ENCODE measurements at regions not wholly inside any gene's neighbourhood (a gene's known extent, or its start where the extent isn't known, plus 50 kb on each side); places are given as distances from the start of the nearest gene placed in this dataset.
A peak's percentile ranks its signal among the peaks of the same experiment; 100 is the strongest.
"Not testable (repeated sequence)": the region's sequence is repeated elsewhere in the genome, so short reads cannot be mapped to it uniquely, and the experiment has no call there.

GRCh38 chr9:40097992-40098391, 742.5 kb downstream of the SPATA31A1 start:
- DNase-seq: not testable (repeated sequence)

GRCh38 chr9:40106003-40106782, 750.7 kb downstream of the SPATA31A1 start:
- peak; percentile 51 for DNase-seq

- DNase-seq: not testable (repeated sequence)
These were observed 751.3 kb downstream of the SPATA31A1 start for GRCh38 chr9:40106783-40107248.

- not testable (repeated sequence) for DNase-seq
These were observed 751.8 kb downstream of the SPATA31A1 start for GRCh38 chr9:40107251-40107650.

- not testable (repeated sequence) for DNase-seq
These were observed 753.0 kb downstream of the SPATA31A1 start for GRCh38 chr9:40108465-40108864.

- not testable (repeated sequence) for DNase-seq
These were observed 755.3 kb downstream of the SPATA31A1 start for GRCh38 chr9:40110751-40111150.

GRCh38 chr9:40111571-40111970, 756.1 kb downstream of the SPATA31A1 start:
- not testable (repeated sequence) for DNase-seq

GRCh38 chr9:40130598-40130997, 775.1 kb downstream of the SPATA31A1 start:
- DNase-seq: not testable (repeated sequence)

- not testable (repeated sequence) for DNase-seq
These were observed 813.7 kb downstream of the SPATA31A1 start for GRCh38 chr9:40169204-40169603.

- not testable (repeated sequence) for DNase-seq
These were observed 817.8 kb downstream of the SPATA31A1 start for GRCh38 chr9:40173316-40173715.

GRCh38 chr9:40174035-40174434, 818.6 kb downstream of the SPATA31A1 start:
- DNase-seq: not testable (repeated sequence)

- DNase-seq: not testable (repeated sequence)
These were observed 821.9 kb downstream of the SPATA31A1 start for GRCh38 chr9:40177403-40177802.

GRCh38 chr9:40191403-40191802, 835.9 kb downstream of the SPATA31A1 start:
- not testable (repeated sequence) for DNase-seq

- DNase-seq: not testable (repeated sequence)
These were observed 836.7 kb downstream of the SPATA31A1 start for GRCh38 chr9:40192162-40192561.

GRCh38 chr9:40196165-40196714, 840.8 kb downstream of the SPATA31A1 start:
- not testable (repeated sequence) for DNase-seq

GRCh38 chr9:40196803-40197202, 841.3 kb downstream of the SPATA31A1 start:
- DNase-seq: not testable (repeated sequence)

- DNase-seq: not testable (repeated sequence)
These were observed 866.2 kb downstream of the SPATA31A1 start for GRCh38 chr9:40221596-40222233.

GRCh38 chr9:40222617-40223200, 867.2 kb downstream of the SPATA31A1 start:
- peak; percentile 14 for DNase-seq

GRCh38 chr9:40223353-40223752, 867.9 kb downstream of the SPATA31A1 start:
- not testable (repeated sequence) for DNase-seq
